ENCODE measurements at regions not wholly inside any gene's neighbourhood (a gene's known extent, or its start where the extent isn't known, plus 50 kb on each side); places are given as distances from the start of the nearest gene placed in this dataset.

GRCh38 chr6:150766201-150766997, 99.1 kb upstream of the MTHFD1L start:
- peak overlapping the region; percentile 53 for H3K9ac ChIP-seq (ENCODE audit: low read length)
- FAIRE-seq: no peak
- no peak overlapping the region for H3K4me3 Mint-ChIP-seq (ENCODE audit: unreplicated experiment)

GRCh38 chr6:150767161-150767560, 98.3 kb upstream of the MTHFD1L start:
- FAIRE-seq: no peak
- no peak overlapping the region for H3K4me3 ChIP-seq (ENCODE audit: insufficient read depth, low read depth, low read length)
- H3K27me3 ChIP-seq (ENCODE audit: insufficient read depth, low read length): no peaks in the 10 kb centered on the region
- H2AFZ ChIP-seq (ENCODE audit: low read depth, low read length): peak overlapping the region; percentile 36
- no peaks in the 10 kb centered on the region for H3K9me3 ChIP-seq (ENCODE audit: insufficient read depth, low read depth, low read length)
- peak overlapping the region; percentile 71 for H3K4me2 ChIP-seq (ENCODE audit: low read length)
- H3K9ac ChIP-seq (ENCODE audit: low read length): peak overlapping the region; percentile 53
- no peak for DNase-seq (ENCODE audit: low read depth)
- H3K36me3 ChIP-seq (ENCODE audit: insufficient read depth, low read length): no peaks in the 10 kb centered on the region
- H4K20me1 ChIP-seq (ENCODE audit: insufficient read depth, low read length): no peaks in the 10 kb centered on the region
- Mint-ChIP-seq H3K4me1 (ENCODE audit: low read depth, unreplicated experiment) (peaks cover 17% of the 10 kb centered on the region), H3K4me3 (ENCODE audit: unreplicated experiment) (no peak overlapping the region), H3K27me3 (ENCODE audit: low read depth, unreplicated experiment) (no peaks in the 10 kb centered on the region), H3K27ac (ENCODE audit: unreplicated experiment) (no peak overlapping the region), H3K9me3 (ENCODE audit: unreplicated experiment) (no peaks in the 10 kb centered on the region), H3K36me3 (ENCODE audit: low read depth, unreplicated experiment) (peaks cover 2% of the 10 kb centered on the region)
- peaks cover 6% of the 10 kb centered on the region for H3K79me2 ChIP-seq (ENCODE audit: insufficient read depth, low read length)
- peak overlapping the region; percentile 37 for H3K27ac ChIP-seq (ENCODE audit: low read depth, low read length)
- peaks cover 23% of the 10 kb centered on the region for H3K4me1 ChIP-seq (ENCODE audit: insufficient read depth, low read length)
- TF ChIP-seq CTCF (IDR thresholded peaks at IDR 0.05; ENCODE audit: insufficient read depth, low read depth, low read length): no peak
- TF ChIP-seq EZH2 (IDR thresholded peaks at IDR 0.05; ENCODE audit: insufficient read depth, low read length): no peak

More at GRCh38 chr6:150766201-150766997, 99.1 kb upstream of the MTHFD1L start:
- no peaks in the 10 kb centered on the region for H3K27me3 Mint-ChIP-seq (ENCODE audit: low read depth, unreplicated experiment)
- no peaks in the 10 kb centered on the region for H3K9me3 Mint-ChIP-seq (ENCODE audit: unreplicated experiment)
- no peak overlapping the region for H3K27ac Mint-ChIP-seq (ENCODE audit: unreplicated experiment)
- H3K27ac ChIP-seq (ENCODE audit: low read depth, low read length): no peak overlapping the region
- peaks cover 2% of the 10 kb centered on the region for H3K36me3 Mint-ChIP-seq (ENCODE audit: low read depth, unreplicated experiment)
- DNase-seq (ENCODE audit: low read depth): peak; percentile 65
- H3K27me3 ChIP-seq (ENCODE audit: insufficient read depth, low read length): no peaks in the 10 kb centered on the region
- TF ChIP-seq CTCF (IDR thresholded peaks at IDR 0.05; ENCODE audit: insufficient read depth, low read depth, low read length): no peak
- TF ChIP-seq EZH2 (IDR thresholded peaks at IDR 0.05; ENCODE audit: insufficient read depth, low read length): no peak
- no peak overlapping the region for H3K4me3 ChIP-seq (ENCODE audit: insufficient read depth, low read depth, low read length)
- peak overlapping the region; percentile 5 for H3K4me2 ChIP-seq (ENCODE audit: low read length)
- no peaks in the 10 kb centered on the region for H4K20me1 ChIP-seq (ENCODE audit: insufficient read depth, low read length)
- peaks cover 23% of the 10 kb centered on the region for H3K4me1 ChIP-seq (ENCODE audit: insufficient read depth, low read length)
- H2AFZ ChIP-seq (ENCODE audit: low read depth, low read length): no peak overlapping the region
- no peaks in the 10 kb centered on the region for H3K36me3 ChIP-seq (ENCODE audit: insufficient read depth, low read length)
- H3K9me3 ChIP-seq (ENCODE audit: insufficient read depth, low read depth, low read length): no peaks in the 10 kb centered on the region
- peaks cover 20% of the 10 kb centered on the region for H3K4me1 Mint-ChIP-seq (ENCODE audit: low read depth, unreplicated experiment)
- H3K79me2 ChIP-seq (ENCODE audit: insufficient read depth, low read length): peaks cover 6% of the 10 kb centered on the region

- Mint-ChIP-seq H3K4me1 (ENCODE audit: low read depth, unreplicated experiment) (peaks cover 17% of the 10 kb centered on the region), H3K4me3 (ENCODE audit: unreplicated experiment) (no peak overlapping the region), H3K36me3 (ENCODE audit: low read depth, unreplicated experiment) (peaks cover 2% of the 10 kb centered on the region), H3K9me3 (ENCODE audit: unreplicated experiment) (peaks cover under 1% of the 10 kb centered on the region), H3K27ac (ENCODE audit: unreplicated experiment) (peak overlapping the region; percentile 13), H3K27me3 (ENCODE audit: low read depth, unreplicated experiment) (no peaks in the 10 kb centered on the region)
- H3K36me3 ChIP-seq (ENCODE audit: insufficient read depth, low read length): no peaks in the 10 kb centered on the region
- no peaks in the 10 kb centered on the region for H4K20me1 ChIP-seq (ENCODE audit: insufficient read depth, low read length)
- H3K9me3 ChIP-seq (ENCODE audit: insufficient read depth, low read depth, low read length): no peaks in the 10 kb centered on the region
- H2AFZ ChIP-seq (ENCODE audit: low read depth, low read length): peak overlapping the region; percentile 36
- TF ChIP-seq CTCF (IDR thresholded peaks at IDR 0.05; ENCODE audit: insufficient read depth, low read depth, low read length): no peak
- TF ChIP-seq EZH2 (IDR thresholded peaks at IDR 0.05; ENCODE audit: insufficient read depth, low read length): no peak
- DNase-seq (ENCODE audit: low read depth): peak; percentile 74
- H3K9ac ChIP-seq (ENCODE audit: low read length): peak overlapping the region; percentile 53
- peak overlapping the region; percentile 37 for H3K27ac ChIP-seq (ENCODE audit: low read depth, low read length)
- H3K4me2 ChIP-seq (ENCODE audit: low read length): peak overlapping the region; percentile 71
- peak; percentile 5 for FAIRE-seq
- no peak overlapping the region for H3K4me3 ChIP-seq (ENCODE audit: insufficient read depth, low read depth, low read length)
- peaks cover 23% of the 10 kb centered on the region for H3K4me1 ChIP-seq (ENCODE audit: insufficient read depth, low read length)
- peaks cover 6% of the 10 kb centered on the region for H3K79me2 ChIP-seq (ENCODE audit: insufficient read depth, low read length)
- no peaks in the 10 kb centered on the region for H3K27me3 ChIP-seq (ENCODE audit: insufficient read depth, low read length)
Observed at GRCh38 chr6:150767571-150768018, 97.9 kb upstream of the MTHFD1L start.
